H4 (cell line): ENCODE measurements at regions not wholly inside any gene's neighbourhood (a gene's known extent, or its start where the extent isn't known, plus 50 kb on each side); places are given as distances from the start of the nearest gene placed in this dataset.

ENCODE experiments used
- DNase-seq: peaks from one replicate; pipeline ENCODE4 v3.0.0-alpha.2; 2015; ENCODE audit warnings: low spot score

DNA sequence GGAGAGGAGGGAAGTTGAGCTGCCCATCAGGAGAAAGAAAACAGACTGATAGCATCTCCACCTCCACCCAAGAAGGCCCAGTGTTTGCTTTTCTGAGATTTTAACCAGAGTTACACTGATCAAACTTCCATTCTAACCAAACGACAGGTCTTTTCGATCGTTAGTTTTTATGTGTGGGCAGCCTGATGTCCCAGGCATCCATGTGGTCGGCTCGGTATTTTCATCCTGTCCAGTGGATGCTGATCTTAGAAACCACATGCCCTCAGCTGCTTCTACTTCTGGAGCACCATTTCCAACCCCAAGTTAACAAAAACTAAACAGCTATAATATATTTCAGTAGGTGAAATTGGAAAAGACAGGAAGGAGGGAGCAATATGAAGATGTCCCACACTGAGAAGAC lies 536.8 kb upstream of the JAG1 start:
- DNase-seq = no peak

DNA sequence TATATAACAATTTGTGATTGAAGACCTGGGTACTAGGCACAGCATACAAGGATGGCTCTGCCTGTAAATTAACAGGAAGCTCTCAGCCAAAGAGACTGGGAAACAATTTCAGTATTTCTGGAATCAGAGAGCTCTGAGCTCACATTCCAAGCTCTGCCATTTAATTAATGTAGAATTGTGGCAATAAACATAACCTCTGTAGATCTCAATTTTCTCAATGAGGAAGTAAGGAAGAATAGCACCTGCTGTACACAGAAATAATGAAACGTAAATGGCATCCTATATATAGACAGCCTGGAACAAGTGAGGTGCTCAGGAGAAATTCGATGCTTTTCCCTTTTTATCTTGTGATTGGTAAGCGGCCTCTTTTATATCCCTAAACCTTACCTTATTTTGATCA lies 538.5 kb upstream of the JAG1 start:
- no peak for DNase-seq

DNA sequence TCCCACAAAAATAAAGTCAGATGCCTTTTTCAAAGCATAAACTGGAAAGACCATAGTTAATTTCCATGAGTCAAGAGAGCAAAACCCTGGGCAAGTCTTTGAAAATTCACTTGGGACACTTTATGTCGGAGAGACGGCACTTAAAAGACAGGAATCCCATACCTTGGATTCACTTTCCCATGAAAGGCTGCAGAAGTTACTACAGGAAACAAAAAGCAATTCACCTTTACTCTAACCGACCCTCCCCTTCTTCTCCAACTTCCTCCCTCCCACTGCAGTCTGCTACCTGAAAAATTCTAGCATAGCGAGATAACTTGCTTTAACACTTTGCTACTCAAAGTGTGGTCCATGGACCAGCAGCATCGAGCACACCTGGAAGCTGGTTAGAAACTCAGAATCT lies 539.1 kb upstream of the JAG1 start:
- no peak for DNase-seq

DNA sequence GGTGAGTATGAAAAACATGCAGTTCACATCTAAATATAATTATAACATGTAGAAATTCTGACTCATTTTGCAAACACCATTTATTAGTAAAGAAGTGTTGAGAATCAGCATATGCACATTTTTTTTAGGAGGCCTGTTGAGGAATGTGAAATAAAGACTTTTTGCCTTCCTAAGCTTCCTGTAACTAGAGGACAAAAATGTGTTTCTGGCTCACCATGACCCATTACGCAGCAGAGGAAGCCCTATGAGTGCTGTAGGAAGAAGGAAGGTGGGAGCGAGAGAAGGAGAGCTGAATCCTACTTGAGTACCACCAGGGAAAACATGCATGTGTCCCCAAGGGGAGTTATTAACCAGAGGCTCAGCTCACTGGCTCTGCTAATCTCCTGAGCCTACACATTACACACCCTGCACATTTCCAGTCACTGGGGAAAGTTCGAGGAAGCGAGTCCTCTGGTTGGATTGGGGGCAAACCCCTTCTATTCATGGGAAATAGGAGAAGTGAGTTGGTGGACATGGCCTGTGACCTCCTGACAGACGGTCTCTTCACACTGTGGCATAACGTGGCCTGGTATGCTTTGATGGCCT lies 540.5 kb upstream of the JAG1 start:
- no peak for DNase-seq

DNA sequence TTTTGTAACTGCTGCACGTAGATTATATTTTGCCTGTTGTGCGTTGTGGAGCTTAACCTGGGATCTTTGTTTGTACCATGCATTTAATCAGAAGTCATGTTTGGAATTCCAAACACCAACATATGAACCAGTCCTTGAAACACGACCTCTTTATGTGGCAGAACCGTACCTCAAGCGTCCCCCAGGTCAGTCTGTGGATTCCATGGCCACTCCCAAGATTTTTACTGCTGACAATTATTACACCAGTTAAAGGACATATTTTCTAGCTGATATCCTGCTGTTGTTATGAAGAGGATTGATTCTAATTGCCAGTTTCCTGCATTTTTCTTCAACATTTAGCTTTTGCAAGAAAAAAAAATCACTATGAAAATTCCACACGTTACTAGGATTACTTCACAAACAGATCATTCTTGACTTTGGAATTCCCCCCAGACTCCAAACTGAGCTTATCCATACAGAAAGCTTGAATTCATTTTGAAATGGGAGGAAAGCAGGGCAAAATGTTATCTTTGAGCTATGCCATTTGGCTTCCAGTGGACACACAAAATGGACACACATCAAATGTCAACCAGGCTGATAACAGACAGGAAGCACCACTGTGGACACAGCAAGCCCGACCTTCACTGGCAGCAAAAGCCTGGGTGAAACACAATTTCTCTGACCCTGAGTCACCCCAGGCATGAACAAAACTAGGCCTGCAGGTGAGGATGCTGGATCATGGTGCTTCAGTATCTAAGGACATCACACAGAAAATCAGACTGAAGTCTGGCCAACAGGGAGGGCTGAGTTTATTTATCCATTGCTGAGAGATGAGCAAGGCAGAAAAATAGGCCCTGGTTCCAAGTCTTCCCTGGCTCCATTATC lies 542.9 kb upstream of the JAG1 start:
- DNase-seq = no peak

DNA sequence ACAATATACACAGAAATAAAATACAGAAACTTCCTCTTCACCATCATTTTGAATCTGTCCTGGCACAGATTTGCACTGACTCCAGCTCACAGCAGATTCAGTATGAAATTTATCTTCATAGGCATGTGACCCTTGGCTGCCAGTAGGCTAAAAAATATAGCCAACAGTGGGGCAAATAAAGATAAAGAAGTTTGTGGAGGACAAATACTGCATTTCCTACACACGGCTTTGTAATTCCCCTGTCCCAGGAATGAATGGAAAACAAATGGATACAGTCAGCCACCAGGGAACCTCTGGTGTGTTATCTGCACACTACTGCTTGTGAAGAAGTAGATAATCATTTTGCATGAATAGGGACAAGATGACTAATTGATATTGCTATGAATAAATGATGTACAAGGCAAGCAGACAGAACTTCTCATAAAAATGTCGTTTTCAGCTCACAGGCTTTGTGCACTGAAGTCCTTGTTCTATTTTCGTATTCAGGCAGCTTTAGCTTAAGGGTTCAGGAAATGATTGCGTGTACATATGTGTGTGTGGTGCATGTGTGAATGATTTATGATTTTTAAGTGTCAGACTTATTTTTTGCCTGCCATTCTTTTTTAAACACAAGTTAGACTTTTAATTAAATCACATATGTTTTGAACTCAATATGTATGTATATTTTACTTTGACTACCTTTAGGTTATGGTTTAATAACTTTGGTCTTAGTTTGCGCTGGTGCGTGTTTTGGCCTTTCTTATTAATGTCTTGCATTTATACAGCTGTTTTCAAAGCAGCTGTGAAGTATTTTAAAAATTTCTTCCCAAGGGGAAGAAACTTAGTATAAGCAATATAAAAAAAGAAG lies 543.8 kb upstream of the JAG1 start:
- DNase-seq = no peak

DNA sequence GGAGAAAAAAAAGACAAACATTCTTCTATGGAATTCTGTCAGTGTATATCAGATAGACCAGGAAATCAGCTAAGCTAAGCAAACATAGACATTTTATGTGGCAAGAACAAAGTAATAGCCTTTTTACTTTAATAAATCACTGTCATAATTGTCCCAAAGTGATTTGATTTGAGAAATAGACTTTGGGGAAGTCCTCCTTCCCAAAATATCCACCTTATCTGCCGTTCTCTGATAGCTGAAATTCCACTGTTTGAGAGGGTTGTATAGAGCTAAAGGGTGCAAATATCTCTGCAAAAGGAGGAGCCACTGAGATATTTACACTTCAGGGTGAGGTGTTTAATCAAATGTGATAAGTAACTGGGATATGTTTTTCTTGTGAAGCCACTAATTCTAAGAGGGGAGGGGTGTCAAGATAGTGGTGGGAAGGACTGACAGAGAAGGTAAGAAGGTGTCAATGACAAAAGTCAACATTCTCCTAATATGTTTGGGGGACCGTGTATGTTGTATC lies 544.4 kb upstream of the JAG1 start:
- no peak for DNase-seq

DNA sequence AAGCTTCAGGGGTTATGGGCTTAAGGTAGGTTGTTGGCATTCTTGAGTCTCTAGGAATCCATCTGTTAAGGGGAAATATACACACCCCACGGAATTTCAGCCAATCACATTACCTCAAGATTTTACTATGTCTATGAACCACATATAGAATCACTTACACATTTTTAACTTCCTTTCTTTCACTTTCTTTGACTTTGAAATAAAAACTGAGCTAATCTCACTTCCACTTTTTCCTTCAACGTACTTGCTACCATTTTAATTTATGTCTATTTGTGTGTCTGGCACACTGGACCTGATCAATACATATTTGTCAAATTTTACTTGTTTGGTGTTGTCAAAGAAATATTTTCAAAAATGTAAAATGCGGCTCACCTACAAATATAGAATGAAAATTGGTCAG lies 545.4 kb upstream of the JAG1 start:
- no peak for DNase-seq

DNA sequence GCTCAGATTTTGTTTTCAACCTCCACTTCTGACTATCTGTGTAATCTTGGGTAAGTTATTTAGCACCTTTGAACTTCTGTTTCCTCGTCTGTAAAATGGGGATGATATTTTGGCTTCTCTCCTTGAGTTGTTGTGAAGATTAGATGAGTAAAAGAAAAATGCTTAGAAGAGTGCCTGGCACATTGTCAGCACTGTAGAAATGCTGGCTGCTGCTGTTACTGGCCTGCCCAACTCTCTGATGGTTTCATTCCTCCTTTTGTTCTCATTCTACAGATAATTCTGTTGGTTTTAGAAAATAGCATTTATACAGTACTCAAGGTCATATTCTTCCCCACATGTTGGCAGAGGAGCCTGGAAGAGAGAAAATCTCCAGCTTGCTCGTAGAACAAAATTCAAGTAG lies 547.2 kb upstream of the JAG1 start:
- no peak for DNase-seq

DNA sequence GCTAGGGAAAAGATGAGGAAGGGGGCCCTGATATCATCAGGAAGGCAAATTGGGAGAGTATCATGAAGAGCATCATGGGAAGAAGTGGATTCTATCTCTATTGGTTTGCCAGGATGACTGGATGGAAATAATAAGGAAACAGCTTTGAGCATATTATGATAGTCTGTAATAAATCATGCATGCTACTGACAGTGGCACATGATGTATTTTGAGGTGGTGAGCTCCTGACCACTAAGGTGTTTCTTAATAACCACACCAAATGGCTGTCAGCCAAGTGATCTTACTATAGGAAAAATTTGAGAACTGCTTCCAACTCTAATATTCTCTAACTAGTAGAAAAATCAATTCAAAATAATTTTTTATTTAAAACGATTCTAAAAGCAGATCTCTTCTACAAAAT lies 548.4 kb upstream of the JAG1 start:
- DNase-seq = no peak

DNA sequence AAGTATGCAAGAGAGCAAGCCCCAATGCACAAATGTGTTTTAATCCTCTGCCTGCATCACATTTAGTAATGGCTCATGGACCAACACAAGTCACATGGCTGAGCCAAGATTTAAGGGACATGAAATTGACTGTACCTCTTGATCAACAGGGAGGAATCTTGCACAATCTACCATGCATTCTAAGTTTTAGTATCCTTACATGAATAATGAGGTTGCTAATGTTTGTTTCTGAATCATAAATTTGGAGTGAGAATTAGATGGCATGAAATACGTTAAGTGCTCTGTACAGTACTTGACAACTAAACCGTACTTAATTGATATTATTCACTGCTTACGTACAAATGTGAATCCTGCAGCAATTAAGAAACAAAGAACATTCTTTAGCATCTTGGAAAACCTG lies 553.8 kb upstream of the JAG1 start:
- DNase-seq = no peak

DNA sequence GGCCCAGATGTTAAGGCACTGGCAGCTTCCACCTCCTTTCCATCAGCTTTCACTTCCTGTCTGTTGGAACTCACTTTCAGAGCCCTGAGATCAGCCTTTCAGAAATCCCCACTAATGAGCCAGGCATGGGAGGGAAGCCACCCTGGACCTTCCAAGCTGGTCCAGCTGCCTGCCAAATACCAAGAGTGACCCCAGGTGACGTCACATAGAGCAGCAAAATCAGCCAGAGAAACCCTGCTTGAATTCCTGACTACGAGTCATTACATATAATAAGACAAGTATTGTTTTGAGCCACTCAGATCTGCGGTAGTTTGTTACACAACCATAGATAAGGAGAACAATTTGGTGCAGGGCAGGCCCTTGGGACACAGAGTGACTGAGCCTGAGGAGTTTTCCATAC lies 556.0 kb upstream of the JAG1 start:
- DNase-seq = peak; percentile 89

DNA sequence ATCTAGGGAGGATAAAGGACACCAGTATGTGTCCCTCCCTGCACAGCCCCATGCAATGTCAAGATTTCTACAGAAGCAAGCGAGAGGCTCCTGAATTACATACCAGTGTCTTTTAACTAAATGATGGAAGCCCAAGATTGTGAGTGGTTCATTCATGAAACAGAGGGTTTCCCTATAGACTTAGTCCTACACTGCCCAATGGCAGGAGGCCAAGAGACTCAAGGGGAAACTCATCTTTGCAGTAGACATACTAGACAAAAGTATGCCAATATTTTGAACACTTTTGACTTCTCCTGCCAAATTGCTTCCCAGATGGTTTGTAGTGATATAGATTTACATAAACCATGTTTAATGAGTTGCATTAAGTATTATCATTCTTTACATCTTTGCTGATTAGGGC lies 557.2 kb upstream of the JAG1 start:
- DNase-seq = no peak

DNA sequence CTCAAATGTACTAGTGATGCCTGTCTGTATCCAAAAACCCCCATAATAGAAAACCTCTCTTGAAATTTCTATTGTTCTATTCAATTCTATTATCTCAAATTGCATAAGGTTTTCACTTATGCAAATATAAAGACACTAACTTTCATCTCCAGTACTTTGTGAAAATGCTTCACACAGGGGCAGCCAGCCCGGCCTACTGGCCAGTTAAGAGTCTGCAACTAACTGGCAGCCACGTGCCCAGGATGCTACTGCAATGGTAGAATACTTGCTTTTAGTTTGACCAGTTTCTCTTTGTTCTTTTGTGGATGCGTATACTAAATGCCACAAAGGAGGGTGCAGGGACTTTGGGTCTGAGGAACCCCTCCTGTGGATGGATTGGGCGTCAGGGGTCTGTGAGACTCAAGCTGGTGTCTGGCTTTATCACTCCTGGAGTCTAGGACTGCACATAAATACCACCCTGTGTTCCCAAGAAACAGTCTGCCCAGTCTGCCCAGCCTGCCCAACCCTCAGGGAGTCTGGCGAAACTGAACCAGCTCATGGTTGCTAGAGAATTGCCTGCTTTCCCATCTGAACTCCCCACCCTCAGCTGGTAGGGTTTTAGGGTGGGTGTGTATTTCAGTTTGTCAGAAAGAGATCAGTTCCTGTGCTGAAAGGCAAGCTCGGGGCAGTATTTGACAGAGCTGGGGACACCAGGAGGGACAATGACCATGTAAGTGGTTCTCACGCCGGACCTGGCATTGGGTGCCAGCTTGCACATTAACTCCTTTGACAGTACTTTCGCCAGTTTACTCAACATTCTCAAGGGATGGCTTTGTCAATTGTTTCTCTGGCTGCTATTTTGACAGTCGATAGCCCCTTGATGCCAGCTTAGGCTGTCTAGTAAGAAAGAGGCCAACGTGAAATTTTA lies 558.2 kb upstream of the JAG1 start:
- DNase-seq = no peak

DNA sequence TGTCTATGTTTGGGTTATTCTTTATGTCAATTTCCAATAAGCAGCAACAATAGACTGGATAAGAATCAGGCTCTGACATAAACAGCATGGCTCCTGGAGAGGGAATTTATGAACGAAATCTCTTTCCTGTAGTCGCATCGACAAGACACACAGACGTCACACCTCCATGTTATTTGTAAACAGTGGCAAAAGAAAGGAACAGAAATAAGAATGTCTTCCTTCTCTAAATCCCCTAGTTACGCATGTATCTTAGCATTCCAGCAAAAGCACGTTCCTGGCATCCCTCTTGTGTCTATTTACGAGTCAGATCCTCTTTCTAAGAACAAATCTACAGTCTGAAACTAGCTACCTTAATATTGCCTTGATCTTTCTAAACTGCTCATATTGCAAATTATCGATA lies 559.1 kb upstream of the JAG1 start:
- DNase-seq = no peak

DNA sequence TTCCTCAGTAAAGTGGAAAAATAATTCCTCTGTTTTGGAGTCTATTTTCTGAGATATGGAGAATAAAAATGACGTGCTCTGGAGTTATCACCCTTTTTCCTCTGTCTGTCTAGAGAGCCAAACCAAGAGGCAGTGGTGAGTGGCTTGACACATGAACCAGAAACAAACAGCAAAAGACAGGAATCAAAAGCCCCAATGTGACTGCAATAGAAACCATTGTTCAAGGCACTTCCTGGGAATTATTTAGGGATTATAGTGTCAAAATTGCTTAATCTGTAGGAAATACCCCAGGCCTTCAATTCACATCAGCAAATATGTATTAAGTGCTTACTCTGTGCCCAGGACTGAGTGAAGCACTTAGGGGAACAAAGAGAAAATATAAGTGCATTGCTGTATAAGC lies 560.4 kb upstream of the JAG1 start:
- DNase-seq = no peak

DNA sequence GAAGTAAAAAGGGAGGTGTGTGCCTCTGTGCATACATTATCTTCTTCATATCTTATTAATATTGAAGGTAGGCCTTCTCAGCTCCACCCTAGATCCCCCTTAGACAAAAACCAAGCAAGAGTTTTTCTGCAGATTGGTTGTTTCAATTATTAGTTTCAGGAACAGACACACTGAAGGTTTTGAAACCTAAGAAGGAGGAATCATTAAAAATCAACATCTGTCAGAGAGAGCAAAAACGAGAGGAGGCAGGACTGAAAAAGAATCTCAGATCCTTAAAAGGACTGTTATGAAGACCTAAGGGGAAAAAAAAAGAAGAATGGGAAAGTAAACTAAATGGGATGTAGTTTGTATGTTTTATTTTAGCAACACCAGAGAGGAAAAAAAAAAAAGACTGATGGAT lies 560.8 kb upstream of the JAG1 start:
- DNase-seq = no peak

DNA sequence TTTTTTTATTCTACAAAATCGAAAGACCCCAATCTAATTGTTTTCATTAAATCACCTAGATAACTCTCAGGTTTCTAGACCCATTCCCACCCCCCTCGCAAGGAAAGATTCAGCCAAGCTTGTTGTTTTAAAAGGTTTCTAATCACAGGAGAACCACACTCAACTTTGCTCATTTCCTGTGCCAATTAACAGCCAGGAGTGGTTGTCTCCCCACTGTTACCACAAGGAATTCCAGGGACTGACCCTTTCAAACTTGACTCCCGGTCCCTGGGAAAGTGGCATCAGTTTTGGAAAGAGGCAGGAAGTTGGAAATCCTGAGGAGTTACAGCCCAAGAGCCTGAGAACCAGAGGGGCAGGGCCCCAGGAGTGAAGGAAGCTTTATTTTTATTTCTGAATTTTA lies 561.3 kb upstream of the JAG1 start:
- DNase-seq = peak; percentile 92

DNA sequence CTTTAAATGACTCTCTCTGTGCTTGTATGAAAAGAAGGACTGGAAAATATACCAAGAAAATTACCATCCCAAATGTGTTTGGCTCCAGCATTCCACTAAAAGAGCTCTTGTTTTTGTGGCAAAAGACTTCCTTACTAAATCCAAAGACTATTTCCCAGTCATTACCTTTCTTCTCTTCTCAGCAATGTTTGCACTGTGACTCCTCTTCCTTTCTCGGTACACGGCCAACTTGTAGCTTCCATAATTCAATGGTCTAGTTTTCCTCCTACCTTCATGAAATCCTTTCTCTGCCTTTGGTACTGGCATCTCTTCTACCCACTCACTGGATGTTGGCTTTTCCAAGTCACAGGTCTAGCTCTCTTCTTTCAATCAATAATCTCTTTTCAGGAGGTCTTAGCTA lies 568.5 kb upstream of the JAG1 start:
- no peak for DNase-seq

DNA sequence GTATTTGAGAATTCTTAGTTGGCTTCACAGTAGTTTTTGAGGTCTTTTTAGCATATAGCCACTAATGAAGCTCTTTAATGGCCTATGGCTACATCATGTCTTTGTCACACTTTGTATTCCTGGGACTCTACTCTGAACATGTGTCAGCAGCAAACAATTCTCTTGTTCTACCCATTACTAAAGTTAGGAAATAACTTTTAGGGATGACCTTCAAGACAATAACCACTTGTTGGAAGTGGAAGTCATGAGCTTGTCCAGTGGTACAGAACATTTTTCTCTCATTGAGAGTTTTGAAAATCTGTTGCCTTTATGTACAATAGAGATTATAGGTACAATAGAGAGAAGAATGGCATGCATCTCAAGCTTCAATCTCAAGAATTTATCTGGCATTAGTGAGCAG lies 571.6 kb upstream of the JAG1 start:
- no peak for DNase-seq

DNA sequence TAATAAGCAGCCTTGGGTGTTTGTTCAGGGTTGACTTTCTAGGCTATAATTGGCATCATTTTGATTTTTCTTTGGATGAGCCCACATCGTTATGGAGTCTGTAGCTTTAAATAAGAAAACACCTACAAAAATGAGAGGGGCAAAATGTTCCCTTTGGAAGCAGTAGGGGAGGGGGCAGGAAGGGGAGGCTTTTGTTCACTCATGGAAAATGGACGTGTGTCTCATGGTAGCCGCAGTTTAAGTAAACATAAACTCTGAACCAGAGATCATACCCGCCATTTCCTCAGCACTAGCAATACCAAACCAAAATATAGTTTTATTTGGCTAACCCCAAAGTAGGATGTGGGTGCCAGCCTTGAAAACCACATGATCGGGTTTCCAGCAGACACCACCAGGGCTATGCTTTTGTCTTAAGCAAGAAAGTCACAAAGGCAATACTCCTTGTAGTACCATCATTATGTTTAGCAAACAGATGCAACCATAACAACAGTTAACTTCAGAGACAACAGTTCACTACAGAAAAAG lies 572.5 kb upstream of the JAG1 start:
- DNase-seq = peak; percentile 59
